ENCODE measurements at regions not wholly inside any gene's neighbourhood (a gene's known extent, or its start where the extent isn't known, plus 50 kb on each side); places are given as distances from the start of the nearest gene placed in this dataset.

GRCh38 chr4:54852602-54853001 is 194.8 kb downstream of the KIT start:
- Mint-ChIP-seq H3K4me3 (ENCODE audit: unreplicated experiment) (no peak overlapping the region), H3K27ac (ENCODE audit: unreplicated experiment) (no peak overlapping the region), H3K36me3 (ENCODE audit: unreplicated experiment) (no peaks in the 10 kb centered on the region), H3K4me1 (ENCODE audit: low read depth, unreplicated experiment) (no peaks in the 10 kb centered on the region), H3K27me3 (ENCODE audit: unreplicated experiment) (peaks cover under 1% of the 10 kb centered on the region), H3K9me3 (ENCODE audit: unreplicated experiment) (no peaks in the 10 kb centered on the region)
- no peak for TF ChIP-seq CTCF (IDR thresholded peaks at IDR 0.05; ENCODE audit: partially characterized antibody, unreplicated experiment)
- no peak for DNase-seq

DNA sequence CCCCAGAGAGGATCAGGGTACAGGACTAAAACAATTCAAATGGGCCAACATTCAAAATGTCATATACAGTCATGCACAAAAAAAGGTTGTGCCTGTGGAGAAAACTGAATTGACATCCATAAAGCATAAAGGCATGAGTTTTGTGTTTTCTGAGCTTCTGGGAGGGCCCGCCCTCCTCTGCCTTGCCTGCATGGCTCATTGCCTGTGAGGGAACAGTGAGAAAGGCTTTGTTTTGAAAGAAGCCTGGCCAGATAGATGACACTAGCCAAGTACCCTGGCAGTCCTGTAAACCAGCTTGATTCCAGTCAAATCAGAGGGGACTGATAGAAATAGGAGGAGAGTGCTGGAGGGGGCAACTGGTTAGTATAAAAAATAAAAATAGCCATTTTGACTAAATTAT is 194.3 kb downstream of the KIT start:
- Mint-ChIP-seq H3K36me3 (ENCODE audit: unreplicated experiment) (no peaks in the 10 kb centered on the region), H3K4me1 (ENCODE audit: low read depth, unreplicated experiment) (no peaks in the 10 kb centered on the region), H3K27me3 (ENCODE audit: unreplicated experiment) (peaks cover 2% of the 10 kb centered on the region), H3K9me3 (ENCODE audit: unreplicated experiment) (no peaks in the 10 kb centered on the region), H3K27ac (ENCODE audit: unreplicated experiment) (no peak overlapping the region), H3K4me3 (ENCODE audit: unreplicated experiment) (no peak overlapping the region)
- no peak for TF ChIP-seq CTCF (IDR thresholded peaks at IDR 0.05; ENCODE audit: partially characterized antibody, unreplicated experiment)
- DNase-seq = no peak

GRCh38 chr4:54844911-54845310 is 187.2 kb downstream of the KIT start:
- no peaks in the 10 kb centered on the region for H3K9me3 Mint-ChIP-seq (ENCODE audit: unreplicated experiment)
- no peak overlapping the region for H3K4me3 Mint-ChIP-seq (ENCODE audit: unreplicated experiment)
- H3K27ac Mint-ChIP-seq (ENCODE audit: unreplicated experiment) = no peak overlapping the region
- H3K27me3 Mint-ChIP-seq (ENCODE audit: unreplicated experiment) = peaks cover 2% of the 10 kb centered on the region
- DNase-seq = no peak
- H3K36me3 Mint-ChIP-seq (ENCODE audit: unreplicated experiment) = no peaks in the 10 kb centered on the region
- no peaks in the 10 kb centered on the region for H3K4me1 Mint-ChIP-seq (ENCODE audit: low read depth, unreplicated experiment)
- no peak for TF ChIP-seq CTCF (IDR thresholded peaks at IDR 0.05; ENCODE audit: partially characterized antibody, unreplicated experiment)

GRCh38 chr4:54843946-54844345 is 186.2 kb downstream of the KIT start:
- Mint-ChIP-seq H3K36me3 (ENCODE audit: unreplicated experiment) (no peaks in the 10 kb centered on the region), H3K4me1 (ENCODE audit: low read depth, unreplicated experiment) (no peaks in the 10 kb centered on the region), H3K27ac (ENCODE audit: unreplicated experiment) (no peak overlapping the region), H3K27me3 (ENCODE audit: unreplicated experiment) (peaks cover 3% of the 10 kb centered on the region), H3K9me3 (ENCODE audit: unreplicated experiment) (no peaks in the 10 kb centered on the region), H3K4me3 (ENCODE audit: unreplicated experiment) (no peak overlapping the region)
- no peak for TF ChIP-seq CTCF (IDR thresholded peaks at IDR 0.05; ENCODE audit: partially characterized antibody, unreplicated experiment)
- DNase-seq = no peak

DNA sequence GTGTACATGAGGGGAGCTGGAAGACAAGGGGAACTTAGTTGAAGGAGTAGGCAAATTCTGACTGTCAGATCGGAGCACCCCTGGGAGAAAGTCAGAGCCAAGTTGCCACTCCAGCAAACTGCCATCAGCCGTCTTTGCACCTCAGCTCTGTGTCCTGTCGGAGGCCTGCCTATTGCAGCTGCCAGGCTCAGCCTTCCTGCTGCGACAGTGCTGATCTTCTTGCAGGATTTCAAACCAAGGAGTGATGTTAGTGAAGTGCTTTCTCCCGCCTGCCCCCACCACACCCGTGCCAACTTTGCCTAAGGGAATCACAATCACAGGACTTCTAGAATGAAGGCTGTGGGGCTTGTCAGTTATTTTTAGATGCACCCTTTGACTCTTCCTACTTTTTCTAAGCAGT is 185.3 kb downstream of the KIT start:
- H3K27me3 Mint-ChIP-seq (ENCODE audit: unreplicated experiment) = peaks cover 3% of the 10 kb centered on the region
- no peak for TF ChIP-seq CTCF (IDR thresholded peaks at IDR 0.05; ENCODE audit: partially characterized antibody, unreplicated experiment)
- DNase-seq = no peak
- H3K4me3 Mint-ChIP-seq (ENCODE audit: unreplicated experiment) = no peak overlapping the region
- H3K27ac Mint-ChIP-seq (ENCODE audit: unreplicated experiment) = no peak overlapping the region
- H3K9me3 Mint-ChIP-seq (ENCODE audit: unreplicated experiment) = no peaks in the 10 kb centered on the region
- H3K4me1 Mint-ChIP-seq (ENCODE audit: low read depth, unreplicated experiment) = no peaks in the 10 kb centered on the region
- no peaks in the 10 kb centered on the region for H3K36me3 Mint-ChIP-seq (ENCODE audit: unreplicated experiment)

Data from glutamatergic neuron (in vitro differentiated cells).